ENCODE measurements at regions not wholly inside any gene's neighbourhood (a gene's known extent, or its start where the extent isn't known, plus 50 kb on each side); places are given as distances from the start of the nearest gene placed in this dataset.
A peak's percentile ranks its signal among the peaks of the same experiment; 100 is the strongest.

DNA sequence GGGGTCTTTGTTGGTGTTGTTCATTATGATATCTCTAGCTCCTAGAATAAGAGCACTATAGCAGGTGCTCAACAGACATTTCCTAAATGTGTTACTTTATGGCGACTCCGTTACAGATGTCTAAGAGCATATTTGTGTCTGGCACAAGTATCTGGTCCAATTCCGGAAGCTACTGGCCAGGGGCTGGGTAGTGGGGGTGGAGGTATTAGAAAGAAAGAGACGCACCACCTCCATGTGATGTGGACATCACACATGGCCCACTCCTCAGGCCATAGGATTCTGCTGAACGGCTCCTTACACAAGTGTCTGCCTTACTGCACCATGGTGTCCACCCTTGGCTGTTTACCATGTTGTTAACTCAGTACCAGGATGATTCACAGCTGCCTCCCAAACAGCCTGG is 296.8 kb upstream of the MKI67 start:
- DNase-seq (ENCODE audit: low read depth), result no peak

DNA sequence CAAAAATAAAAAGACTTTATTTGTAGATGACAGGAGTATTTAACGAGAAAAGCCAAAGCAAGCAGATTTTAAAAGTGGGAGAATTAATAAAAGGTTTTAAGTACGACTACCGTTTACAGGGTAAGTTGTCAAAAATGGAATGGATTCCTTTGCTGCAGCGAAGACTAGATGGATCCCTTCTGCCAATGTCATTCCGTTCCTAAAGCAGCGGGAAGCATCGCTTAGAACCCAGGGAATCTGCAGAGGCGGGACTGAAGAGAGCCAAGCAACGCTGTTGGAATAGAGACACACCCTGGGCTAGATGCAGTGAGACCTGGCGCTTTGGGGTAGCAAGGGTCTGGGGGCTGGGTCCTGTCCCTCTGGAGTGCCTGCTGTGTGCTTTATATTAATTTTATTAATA is 303.1 kb upstream of the MKI67 start:
- no peak for DNase-seq (ENCODE audit: low read depth)

DNA sequence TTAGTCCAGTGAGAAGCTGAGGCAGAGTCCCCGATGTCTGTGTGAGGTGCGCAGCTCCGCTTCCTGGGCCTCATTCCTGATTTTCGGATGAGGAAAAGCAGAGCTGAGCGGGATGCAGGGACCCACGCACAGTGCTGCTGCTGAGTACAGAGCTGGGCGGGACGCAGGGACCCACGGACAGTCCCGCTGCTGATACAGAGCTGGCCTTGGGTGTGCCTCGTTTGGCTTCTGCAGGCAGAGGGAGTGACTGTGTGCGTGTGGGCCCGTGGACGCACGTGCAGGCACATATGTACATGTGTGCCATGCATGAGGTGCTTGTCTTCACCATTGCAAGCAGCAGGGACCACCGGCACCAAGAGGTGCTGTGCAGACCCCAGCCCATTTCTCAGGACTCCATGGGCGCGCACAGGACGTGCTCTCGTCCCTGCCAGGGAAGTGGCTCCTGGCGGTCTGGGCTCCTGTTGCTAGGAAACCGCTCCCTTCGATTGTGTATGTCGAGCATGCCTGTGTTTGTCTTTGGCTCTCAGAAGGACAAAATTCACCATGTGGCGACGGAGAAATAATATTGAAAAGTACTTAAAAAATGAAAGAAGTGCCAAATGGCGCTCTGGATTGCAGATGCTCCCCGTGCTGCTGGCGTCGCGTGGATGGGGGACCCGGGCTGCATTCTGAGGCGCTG is 303.8 kb upstream of the MKI67 start:
- no peak for DNase-seq (ENCODE audit: low read depth)

DNA sequence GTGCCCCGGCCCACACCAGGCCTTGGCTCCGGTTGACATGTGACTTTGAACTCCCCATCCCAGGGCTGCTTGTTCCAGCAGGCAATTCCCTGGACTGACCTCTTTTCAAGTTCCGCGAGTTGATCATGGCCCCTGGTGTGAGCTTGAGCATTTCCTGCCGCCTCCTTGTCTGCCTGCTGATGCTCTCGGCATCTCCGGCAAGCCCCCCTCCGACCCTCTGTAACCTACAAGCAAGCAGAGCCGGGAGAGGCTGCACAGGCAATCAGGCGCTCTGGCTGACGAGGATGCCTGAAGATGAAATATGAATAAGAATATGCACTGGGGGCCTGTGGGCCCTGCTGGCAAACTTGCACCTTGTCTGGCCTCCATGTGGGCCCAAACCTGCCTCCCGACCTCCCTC is 304.9 kb upstream of the MKI67 start:
- DNase-seq (ENCODE audit: low read depth), result no peak

DNA sequence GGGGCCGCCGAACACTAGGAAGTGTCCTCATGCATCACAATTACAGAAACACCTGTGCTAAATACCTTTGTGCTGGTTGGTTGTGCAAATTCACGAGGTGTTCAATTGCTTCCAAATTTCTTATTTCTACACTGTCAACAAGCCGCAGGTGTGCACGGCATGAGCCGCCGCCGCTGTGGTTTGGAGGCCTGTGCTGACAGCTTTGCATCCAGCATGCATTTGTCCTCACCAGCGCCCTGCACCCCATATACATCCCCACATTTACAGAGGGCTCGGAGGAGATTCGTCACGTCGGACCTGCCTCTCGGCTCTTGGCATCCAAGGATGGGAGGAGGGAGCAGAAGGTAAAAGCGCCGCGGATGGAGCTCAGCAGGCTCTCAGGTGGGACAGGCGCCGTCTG is 305.3 kb upstream of the MKI67 start:
- DNase-seq (ENCODE audit: low read depth), result no peak

DNA sequence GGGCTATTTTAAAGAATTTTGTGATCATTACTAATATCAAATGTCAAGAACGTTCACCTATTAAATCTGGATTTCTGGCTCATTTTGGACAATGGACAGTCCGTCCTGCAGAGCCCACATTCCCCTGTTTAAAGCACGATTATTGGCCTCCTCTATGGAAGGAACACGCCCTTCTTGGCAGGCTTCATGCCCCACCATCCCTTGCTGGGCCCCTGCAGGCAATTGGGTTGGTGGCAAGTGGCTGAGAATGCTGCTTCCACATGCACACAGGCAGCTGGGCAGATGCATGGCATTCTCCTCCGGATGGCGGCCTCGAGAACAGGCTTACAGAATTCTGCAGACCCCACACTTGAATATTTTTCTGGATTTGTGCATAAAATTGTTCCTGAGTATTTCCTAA is 305.8 kb upstream of the MKI67 start:
- DNase-seq (ENCODE audit: low read depth), result no peak

DNA sequence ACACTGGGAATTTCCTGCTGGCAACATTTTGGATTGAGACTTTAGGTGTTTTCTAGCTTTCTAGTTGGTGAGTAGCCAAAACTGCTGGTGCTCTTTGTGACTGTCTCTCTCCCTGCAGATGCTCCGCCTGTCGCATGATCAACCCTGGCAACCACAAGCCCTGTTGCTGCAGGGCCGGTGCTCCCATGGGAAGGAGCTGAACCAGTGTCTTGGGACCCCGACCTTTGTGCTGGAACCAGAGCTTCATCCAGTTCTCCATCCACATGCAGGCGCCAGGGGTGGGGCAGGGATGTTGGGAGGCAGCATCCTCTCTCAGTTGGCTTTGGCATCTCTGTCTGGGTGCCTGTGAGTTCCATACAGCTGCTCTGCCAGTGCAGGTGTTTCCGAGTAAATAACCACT is 306.2 kb upstream of the MKI67 start:
- no peak for DNase-seq (ENCODE audit: low read depth)

DNA sequence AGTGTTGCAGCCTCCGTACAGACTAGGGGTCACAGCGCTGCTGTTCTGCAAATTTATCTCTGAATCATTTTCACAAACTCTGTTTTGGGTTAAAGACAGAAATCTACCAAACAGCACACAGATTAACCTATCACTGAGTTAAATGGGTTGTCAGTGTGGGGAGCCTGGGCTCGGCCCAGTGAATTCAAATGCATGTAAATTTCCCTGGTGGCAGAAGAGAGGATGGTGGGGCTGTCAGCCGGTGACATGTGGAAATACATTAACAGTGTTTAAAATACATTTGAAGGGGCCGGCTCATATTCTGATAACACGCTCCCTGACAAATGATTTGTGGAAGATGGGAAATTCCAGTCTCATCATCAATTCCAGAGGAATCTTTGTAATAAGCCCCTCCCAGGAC is 309.6 kb upstream of the MKI67 start:
- DNase-seq (ENCODE audit: low read depth), result no peak

DNA sequence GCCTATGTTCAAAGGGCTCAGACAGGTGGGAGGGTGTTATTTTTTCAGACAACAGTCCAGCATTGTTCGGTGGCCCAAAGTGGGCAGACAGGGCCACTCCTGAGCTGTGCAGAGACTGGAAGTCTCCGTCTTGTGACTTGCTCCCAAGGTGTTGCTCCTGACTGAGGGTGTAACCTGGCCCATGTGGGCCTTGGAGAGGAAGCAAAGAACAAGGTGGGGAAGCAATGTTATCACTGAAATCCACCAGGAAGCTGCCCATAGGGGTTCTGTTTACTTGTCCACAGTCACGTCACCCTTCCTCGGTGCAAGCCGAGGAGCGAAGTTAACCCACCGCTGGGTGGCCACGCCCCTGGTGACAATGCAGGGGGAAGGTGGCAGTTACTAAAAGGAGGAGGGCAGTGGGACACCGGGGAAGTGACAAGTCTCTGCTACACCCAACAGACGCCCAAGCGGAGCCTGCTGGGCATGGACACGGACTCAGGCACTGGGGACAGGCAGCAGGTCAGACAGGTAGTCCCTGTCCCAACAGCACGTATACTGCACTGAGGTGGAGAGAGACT is 311.6 kb upstream of the MKI67 start:
- DNase-seq (ENCODE audit: low read depth), result no peak

DNA sequence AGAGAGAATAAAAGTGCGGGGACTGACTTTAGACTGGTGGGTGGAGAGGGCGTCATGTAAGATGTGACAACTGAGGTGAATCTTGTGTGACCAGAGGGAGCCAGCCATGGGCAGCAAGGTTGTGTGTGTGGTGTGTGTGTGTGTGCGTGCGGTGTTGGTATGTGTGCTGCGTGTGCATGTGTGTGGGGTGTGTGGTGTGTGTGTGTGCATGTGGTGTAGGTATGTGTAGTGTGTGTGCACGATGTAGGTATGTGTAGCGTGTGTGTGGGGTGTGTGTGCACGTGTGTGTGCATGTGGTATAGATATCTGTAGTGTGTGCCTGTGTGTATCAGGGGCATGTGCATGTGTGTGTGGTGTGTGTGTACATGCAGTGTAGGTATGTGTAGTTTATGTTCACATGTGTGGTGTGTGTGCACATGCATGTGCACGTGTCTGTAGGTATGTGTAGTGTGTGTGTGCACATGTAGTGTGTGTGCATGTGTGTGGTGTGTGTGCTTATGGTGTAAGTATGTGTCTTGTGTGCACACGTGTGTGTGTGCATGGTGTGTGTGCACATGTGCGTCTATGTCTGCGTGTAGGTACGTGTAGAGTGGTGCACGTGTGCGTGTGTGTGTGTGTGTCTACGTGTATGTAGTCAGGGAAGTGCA is 312.3 kb upstream of the MKI67 start:
- no peak for DNase-seq (ENCODE audit: low read depth)

DNA sequence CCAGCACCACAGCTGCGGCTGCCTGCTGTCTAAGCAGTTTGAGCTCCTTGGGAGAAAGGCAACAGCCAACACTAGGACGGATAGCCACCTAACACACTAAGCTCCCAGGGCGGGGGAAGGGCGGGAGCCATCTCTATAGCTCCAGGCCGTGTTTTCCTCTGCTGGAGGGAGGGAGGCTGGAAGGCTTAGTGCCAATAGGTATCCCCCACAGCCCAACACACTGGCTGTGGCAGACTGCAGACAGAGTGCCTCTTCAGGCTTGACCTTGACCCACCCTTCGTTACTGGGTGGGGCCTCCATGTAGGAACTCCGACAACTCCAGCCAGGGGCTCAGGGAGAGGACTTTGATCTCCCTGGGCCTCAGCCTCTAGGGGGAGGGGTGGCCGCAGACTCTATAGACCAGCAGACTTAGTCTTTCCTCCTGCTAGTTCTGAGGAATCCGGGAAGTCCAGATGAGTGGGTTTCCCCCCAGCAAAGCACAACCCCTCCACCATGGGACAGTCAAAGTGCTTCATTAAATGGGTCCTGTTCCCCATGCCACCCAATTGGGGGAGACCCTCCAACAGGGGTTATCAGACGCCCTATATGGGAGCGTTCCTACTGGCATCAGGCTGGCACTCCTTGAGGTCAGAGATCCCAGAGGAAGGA is 314.4 kb upstream of the MKI67 start:
- DNase-seq (ENCODE audit: low read depth), result no peak

DNA sequence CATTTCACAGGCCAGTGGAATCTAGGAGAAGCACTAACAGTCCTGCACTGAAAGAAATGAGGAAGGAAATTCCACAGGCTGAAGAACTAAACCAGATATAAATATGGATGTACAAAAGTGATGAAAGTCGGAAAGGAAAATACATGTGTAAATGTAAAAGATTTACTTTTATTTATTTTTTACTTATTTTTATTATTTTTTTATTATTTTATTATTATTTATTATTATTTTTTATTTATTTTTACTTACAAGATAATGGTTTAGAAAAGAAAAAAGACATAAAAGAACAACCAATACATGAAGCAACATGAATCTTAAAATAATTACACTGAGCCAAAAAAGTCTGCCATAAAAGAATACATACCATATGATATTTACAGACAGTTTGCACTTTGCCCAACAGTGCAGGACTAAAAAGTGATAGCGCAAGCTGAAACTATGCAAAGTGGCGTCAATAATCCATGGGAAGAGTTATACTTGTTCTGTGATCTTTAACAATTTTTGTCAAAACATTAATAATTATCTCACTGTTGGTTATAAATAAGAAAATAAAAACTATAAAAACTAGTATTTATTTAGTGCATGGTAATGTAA is 317.8 kb upstream of the MKI67 start:
- no peak for DNase-seq (ENCODE audit: low read depth)

DNA sequence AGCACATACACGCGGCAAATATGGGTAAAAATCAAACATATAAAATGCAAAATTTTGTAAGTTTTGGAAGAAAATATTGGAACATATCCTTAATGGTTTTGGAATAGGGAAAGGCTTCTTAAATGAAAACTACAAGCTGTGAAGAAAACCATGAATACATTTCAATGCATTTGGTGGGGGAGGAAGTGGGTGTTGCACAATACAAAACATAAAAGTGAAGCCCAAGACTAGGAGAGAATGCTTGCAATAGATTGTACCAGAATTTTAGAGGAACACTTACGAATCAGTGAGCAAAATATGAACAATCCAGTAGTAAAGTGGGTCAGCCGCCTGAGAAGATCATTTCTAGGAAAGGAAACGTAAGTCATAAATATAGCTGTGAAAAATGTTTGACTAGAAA is 322.6 kb upstream of the MKI67 start:
- no peak for DNase-seq (ENCODE audit: low read depth)

DNA sequence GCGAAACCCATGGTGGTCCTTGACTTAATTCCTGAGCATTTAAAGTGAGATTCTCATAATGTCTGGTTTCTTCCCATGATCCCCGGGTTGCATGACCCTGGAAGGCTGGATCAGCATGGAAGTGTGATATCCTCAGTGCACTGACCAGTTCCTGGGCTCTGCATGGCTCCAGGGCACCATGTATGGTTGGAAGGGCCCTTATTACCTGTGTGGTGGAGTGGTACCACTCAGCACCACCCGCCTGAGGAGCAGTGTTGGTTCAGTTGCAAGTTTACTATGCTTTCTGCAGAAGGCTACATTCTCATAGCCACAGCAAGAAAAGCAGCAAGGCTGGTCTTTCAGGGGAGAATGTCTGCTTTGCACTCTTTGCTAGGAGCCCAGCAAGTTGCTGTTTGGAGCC is 325.7 kb upstream of the MKI67 start:
- DNase-seq (ENCODE audit: low read depth), result no peak

DNA sequence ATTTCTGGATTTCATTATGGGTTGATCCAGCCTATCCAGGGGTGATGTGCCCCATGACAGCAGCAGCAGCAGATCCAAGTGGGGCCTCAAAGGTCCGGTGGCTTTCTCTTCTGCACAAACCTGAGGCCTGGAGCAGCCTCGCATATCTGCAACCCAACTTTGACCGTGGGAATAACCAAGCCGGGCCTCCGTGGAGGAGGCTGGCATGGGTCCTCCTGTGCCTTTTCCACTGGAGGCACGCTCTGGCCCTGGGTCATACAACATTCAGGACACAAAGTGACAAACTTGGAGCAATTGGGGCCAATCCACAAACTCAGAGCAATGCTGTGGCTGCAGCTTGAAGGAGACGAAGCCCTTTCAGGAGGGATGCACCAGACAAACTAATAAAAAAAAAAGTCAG is 330.0 kb upstream of the MKI67 start:
- DNase-seq (ENCODE audit: low read depth), result no peak

DNA sequence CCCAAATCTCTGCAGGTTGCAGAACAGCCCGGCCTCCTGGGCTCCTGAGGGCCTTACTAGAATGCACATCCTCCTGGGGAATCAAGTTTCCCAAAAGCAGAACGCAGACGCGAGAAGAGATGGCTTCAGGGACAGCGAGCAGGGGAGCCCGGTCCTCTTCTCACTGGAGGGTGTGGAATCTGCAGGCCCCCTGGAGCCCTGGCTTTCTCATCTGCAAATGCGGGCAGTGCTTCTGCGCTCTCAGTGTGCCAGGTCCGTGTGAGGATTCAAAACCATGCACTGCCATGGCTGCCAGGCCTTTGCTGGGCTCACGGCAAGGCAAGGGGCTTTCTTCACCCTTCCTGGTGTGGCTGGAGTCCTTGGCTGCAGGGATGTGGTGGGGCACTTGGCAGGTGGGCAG is 330.9 kb upstream of the MKI67 start:
- no peak for DNase-seq (ENCODE audit: low read depth)

DNA sequence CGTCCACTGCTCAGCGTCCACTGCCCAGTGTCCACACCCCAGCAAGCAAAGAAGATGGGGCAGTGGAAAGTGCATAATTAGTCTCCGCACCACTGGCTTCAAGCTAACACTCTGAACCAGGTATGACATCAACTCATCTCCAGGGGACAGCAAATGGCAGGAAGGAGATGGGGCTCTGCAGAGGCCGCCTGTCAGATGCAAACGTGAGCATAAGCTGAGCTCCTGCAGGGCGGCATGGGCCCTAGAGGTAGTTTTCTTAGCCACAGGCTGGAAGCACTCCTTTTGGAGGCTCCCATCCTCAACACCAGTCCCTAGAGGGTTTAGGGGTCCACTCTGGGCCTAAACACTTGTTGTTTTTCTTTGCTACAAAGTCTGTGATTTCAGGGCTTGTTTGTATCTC is 335.8 kb upstream of the MKI67 start:
- no peak for DNase-seq (ENCODE audit: low read depth)

DNA sequence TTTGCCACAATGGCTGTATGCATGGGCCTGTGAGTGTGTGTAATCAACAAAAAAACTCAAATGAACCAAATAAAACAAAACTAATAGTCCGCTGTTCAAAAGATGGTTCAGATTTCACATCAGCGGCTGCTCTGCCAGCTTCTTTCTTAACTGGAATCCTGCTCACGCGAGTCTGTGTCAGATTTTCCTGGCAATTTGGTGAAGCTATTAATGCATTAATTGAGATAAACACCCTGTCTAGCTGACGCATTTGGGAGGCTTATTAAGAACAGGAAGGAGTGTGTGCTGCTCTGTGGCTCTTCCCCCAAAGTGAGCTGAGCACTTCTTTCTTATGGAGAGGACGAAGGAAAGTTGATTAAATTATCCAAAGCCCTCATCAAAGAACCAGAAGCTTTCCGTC is 336.6 kb upstream of the MKI67 start:
- no peak for DNase-seq (ENCODE audit: low read depth)

DNA sequence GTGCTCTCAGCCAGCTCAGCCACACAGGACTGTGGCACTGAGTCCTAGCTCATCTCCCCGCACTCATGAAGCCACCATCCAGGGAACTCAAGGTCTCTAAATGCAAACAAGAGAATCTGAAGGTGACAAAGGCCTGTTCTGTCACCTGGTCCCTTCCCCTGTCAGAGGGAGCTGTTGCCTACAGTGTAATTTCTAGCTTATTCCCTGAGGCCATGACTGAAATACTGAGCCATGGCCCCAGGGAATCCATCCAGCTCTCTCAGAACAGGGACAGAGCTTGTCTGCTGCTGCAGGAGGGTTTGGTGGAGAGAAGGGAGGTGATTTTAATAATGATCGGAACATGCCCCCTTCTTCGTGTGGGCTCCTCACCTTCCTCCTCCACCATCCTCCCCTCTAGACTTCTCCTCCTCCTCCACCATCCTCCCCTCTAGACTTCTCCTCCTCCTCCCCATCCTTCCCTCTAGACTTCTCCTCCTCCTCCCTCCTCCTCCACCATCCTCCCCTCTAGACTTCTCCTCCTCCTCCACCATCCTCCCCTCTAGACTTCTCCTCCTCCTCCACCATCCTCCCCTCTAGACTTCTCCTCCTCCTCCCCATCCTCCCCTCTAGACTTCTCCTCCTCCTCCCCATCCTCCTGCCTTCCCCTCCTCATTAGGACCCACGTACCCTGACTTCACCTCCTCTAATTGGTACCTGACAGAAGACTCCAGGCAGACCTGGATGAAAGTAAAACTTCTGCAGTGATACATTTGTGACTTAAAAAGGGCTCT is 338.0 kb upstream of the MKI67 start:
- peak; percentile 11 for DNase-seq (ENCODE audit: low read depth)

DNA sequence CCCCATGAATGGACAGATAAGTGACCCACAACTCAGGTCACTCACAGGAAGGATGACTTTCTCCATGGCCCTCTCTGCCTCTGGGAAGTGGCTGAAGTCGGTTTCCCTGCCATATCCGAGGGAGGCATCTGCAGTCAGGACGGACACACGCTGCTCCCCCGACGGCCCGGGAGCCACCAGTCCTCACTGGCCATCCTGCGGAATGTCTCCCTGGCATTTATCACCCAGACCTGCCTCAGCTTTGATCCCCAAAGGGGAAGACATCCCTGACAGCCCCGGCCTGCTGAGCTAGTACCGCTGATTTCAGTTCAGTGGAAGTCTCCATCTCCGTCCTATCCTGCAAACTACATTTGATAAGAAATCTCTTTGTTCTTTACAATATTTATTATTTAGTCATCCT is 339.5 kb upstream of the MKI67 start:
- DNase-seq (ENCODE audit: low read depth), result no peak

DNA sequence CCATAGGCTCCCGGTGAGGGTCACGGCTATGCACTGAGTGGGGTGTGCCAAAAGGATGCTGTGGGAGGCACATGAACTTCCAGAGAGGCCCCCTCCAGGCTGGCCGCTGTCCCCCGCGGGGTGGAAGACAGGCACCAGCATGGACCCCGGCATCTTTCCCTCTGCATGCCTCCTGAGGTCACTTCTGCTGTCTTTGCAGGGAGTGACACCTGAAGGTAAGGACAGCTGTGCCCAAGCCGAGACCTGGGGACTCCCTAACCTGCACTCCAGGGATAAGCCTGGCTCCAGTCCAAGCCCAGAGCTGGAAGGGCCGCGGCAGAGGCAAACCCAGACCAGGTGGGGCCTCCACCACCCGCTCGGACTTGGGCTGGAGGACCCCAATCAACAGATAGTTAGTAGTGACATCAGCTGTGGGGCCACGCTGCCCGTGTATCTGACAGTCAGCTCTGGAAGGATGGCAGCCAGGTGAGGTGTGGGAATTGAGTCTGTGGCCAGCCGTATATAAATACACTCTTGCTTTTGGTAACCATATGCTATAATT is 340.7 kb upstream of the MKI67 start:
- DNase-seq (ENCODE audit: low read depth), result no peak

DNA sequence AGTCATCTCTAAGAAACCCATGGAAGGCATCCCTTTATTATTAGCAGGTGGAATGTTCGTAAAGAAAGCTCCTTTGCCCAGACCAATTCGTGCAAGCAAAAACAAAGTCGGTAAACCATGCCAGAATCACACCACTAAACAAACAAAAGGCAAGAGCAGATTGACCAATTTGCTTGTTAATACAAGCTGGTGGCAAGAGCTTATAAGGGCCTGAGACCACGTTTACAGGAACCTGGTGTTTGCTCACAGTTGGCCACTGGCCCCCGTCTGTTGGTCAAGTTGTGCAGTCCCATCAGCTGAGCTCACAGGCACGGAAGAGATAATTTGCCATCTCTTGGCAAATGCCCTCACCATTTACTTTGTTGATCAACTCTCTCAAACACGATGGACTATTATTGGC is 342.2 kb upstream of the MKI67 start:
- no peak for DNase-seq (ENCODE audit: low read depth)

Data from stimulated activated CD8-positive, alpha-beta memory T cell treated with anti-CD3 and anti-CD28 coated beads, Interleukin-15, amount 100 ng/mL, for 24 hours (primary cell).